GM21717 (cell line): ENCODE measurements at regions not wholly inside any gene's neighbourhood (a gene's known extent, or its start where the extent isn't known, plus 50 kb on each side); places are given as distances from the start of the nearest gene placed in this dataset.
"Not testable (repeated sequence)": the region's sequence is repeated elsewhere in the genome, so short reads cannot be mapped to it uniquely, and the experiment has no call there.

Source experiments
- ATAC-seq: cut with Tn5 transposase; IDR thresholded peaks from one replicate; pipeline ENCODE4 v1.9.1; 2021; ENCODE audit warnings: mild to moderate bottlenecking, moderate library complexity; ENCODE audit not compliant: unreplicated experiment

- ATAC-seq = no peak
These were observed 804.6 kb upstream of the RAG2 start for GRCh38 chr11:37402663-37403062.

GRCh38 chr11:37394236-37394870, 796.3 kb upstream of the RAG2 start:
- no peak for ATAC-seq

GRCh38 chr11:37391615-37392014, 793.6 kb upstream of the RAG2 start:
- no peak for ATAC-seq

- no peak for ATAC-seq
These were observed 792.6 kb upstream of the RAG2 start for GRCh38 chr11:37390576-37391083.

- ATAC-seq = no peak
These were observed 780.9 kb upstream of the RAG2 start for GRCh38 chr11:37378958-37379357.

GRCh38 chr11:37372667-37373066, 774.6 kb upstream of the RAG2 start:
- no peak for ATAC-seq

- ATAC-seq = no peak
These were observed 773.4 kb upstream of the RAG2 start for GRCh38 chr11:37371346-37371970.

GRCh38 chr11:37370817-37371216, 772.8 kb upstream of the RAG2 start:
- ATAC-seq = no peak

GRCh38 chr11:37364246-37364839, 766.3 kb upstream of the RAG2 start:
- ATAC-seq = no peak

GRCh38 chr11:37353192-37353591, 755.2 kb upstream of the RAG2 start:
- ATAC-seq = no peak

GRCh38 chr11:37352485-37352884, 754.4 kb upstream of the RAG2 start:
- no peak for ATAC-seq

GRCh38 chr11:37343290-37343689, 745.3 kb upstream of the RAG2 start:
- ATAC-seq = no peak

- no peak for ATAC-seq
These were observed 738.4 kb upstream of the RAG2 start for GRCh38 chr11:37336401-37336800.

- no peak for ATAC-seq
These were observed 735.3 kb upstream of the RAG2 start for GRCh38 chr11:37333345-37333744.

- no peak for ATAC-seq
These were observed 725.8 kb upstream of the RAG2 start for GRCh38 chr11:37323843-37324242.

- ATAC-seq = no peak
These were observed 724.5 kb upstream of the RAG2 start for GRCh38 chr11:37322333-37323194.

GRCh38 chr11:37320921-37321320, 722.9 kb upstream of the RAG2 start:
- ATAC-seq = no peak

- ATAC-seq = no peak
These were observed 719.8 kb upstream of the RAG2 start for GRCh38 chr11:37317803-37318202.

GRCh38 chr11:37313266-37313665, 715.2 kb upstream of the RAG2 start:
- ATAC-seq = no peak

GRCh38 chr11:37306563-37306962, 708.5 kb upstream of the RAG2 start:
- ATAC-seq = no peak

GRCh38 chr11:37301405-37301804, 703.4 kb upstream of the RAG2 start:
- not testable (repeated sequence) for ATAC-seq
